ENCODE measurements at regions not wholly inside any gene's neighbourhood (a gene's known extent, or its start where the extent isn't known, plus 50 kb on each side); places are given as distances from the start of the nearest gene placed in this dataset.
"Not testable (repeated sequence)": the region's sequence is repeated elsewhere in the genome, so short reads cannot be mapped to it uniquely, and the experiment has no call there.

- Histone ChIP-seq H3K27me3 (no peaks in the 10 kb centered on the region), H3K27ac (no peak overlapping the region), H3K9me3 (no peaks in the 10 kb centered on the region), H3K4me3 (no peak overlapping the region), H3K9ac (ENCODE audit: low read depth in 2 of 2, low read length in 2 of 2) (no peak overlapping the region), H3K36me3 (no peaks in the 10 kb centered on the region), H3K4me1 (no peaks in the 10 kb centered on the region)
- TF ChIP-seq, protein P1, sequence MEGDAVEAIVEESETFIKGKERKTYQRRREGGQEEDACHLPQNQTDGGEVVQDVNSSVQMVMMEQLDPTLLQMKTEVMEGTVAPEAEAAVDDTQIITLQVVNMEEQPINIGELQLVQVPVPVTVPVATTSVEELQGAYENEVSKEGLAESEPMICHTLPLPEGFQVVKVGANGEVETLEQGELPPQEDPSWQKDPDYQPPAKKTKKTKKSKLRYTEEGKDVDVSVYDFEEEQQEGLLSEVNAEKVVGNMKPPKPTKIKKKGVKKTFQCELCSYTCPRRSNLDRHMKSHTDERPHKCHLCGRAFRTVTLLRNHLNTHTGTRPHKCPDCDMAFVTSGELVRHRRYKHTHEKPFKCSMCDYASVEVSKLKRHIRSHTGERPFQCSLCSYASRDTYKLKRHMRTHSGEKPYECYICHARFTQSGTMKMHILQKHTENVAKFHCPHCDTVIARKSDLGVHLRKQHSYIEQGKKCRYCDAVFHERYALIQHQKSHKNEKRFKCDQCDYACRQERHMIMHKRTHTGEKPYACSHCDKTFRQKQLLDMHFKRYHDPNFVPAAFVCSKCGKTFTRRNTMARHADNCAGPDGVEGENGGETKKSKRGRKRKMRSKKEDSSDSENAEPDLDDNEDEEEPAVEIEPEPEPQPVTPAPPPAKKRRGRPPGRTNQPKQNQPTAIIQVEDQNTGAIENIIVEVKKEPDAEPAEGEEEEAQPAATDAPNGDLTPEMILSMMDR (IDR thresholded peaks at IDR 0.05) = no peak
- no peak for DNase-seq
- intact Hi-C loops (cut with DNase I) = no loop called here
Measured at GRCh38 chrX:82732861-82733260, 775.2 kb upstream of the POU3F4 start.

GRCh38 chrX:82734140-82734539 is 774.0 kb upstream of the POU3F4 start:
- Histone ChIP-seq H3K4me1 (no peaks in the 10 kb centered on the region), H3K4me3 (no peak overlapping the region), H3K36me3 (no peaks in the 10 kb centered on the region), H3K27me3 (no peaks in the 10 kb centered on the region), H3K27ac (no peak overlapping the region), H3K9me3 (no peaks in the 10 kb centered on the region), H3K9ac (ENCODE audit: low read depth in 2 of 2, low read length in 2 of 2) (no peak overlapping the region)
- DNase-seq = no peak
- intact Hi-C loops (cut with DNase I) = no loop called here
- TF ChIP-seq, protein P1 (IDR thresholded peaks at IDR 0.05) = no peak

- H3K27me3 ChIP-seq; H3K4me3 ChIP-seq; H3K27ac ChIP-seq; H3K9ac ChIP-seq (ENCODE audit: low read depth in 2 of 2, low read length in 2 of 2); DNase-seq; intact Hi-C loops (cut with DNase I); H3K9me3 ChIP-seq; H3K36me3 ChIP-seq; H3K4me1 ChIP-seq: not testable (repeated sequence)
Measured at GRCh38 chrX:82738313-82738712, 769.8 kb upstream of the POU3F4 start.

DNA sequence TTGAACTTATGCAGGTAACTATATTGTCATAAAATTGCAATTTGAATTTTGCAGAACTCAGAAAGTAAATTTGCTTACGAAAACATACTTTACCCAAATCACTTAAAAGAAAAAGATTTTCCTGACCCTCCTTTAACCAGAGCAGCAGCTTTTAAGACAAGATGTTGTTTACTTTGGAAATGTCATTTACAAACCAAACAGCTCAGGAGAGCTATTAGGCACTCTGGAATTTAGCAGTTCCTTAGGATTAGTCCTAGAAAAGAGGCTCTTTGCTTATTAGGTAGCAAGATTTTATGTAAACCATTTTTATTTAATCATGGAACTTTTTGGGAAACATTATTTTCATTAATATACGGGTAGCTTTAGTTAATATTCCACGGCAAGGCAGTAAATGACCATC is 765.7 kb upstream of the POU3F4 start:
- no peak for DNase-seq
- intact Hi-C loops (cut with DNase I) = no loop called here
- no peaks in the 10 kb centered on the region for H3K27me3 ChIP-seq
- no peak overlapping the region for H3K4me3 ChIP-seq
- TF ChIP-seq, protein P1 (IDR thresholded peaks at IDR 0.05) = no peak
- H3K9ac ChIP-seq (ENCODE audit: low read depth in 2 of 2, low read length in 2 of 2) = no peak overlapping the region
- no peak overlapping the region for H3K27ac ChIP-seq
- H3K4me1 ChIP-seq = no peaks in the 10 kb centered on the region
- H3K9me3 ChIP-seq = no peaks in the 10 kb centered on the region
- H3K36me3 ChIP-seq = no peaks in the 10 kb centered on the region

DNA sequence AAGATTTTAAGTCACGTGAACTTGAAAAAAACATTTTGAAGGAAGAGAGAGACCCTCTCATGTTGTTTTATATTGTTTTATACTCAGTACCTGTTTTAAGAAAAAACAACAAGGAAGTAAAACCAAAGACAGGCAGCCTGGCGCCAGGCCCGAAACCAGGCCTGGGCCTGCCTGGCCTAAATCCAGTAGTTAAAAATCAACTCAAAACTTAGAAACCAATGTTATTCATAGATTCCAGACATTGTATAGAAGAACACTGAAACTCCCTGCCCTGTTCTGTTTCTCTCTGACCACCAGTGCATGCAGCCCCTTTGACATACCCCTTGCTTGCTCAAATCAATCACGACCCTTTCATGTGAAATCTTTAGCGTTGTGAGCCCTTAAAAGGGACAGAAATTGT is 762.4 kb upstream of the POU3F4 start:
- H3K27ac ChIP-seq; intact Hi-C loops (cut with DNase I): not testable (repeated sequence)
- peak; percentile 26 for DNase-seq

DNA sequence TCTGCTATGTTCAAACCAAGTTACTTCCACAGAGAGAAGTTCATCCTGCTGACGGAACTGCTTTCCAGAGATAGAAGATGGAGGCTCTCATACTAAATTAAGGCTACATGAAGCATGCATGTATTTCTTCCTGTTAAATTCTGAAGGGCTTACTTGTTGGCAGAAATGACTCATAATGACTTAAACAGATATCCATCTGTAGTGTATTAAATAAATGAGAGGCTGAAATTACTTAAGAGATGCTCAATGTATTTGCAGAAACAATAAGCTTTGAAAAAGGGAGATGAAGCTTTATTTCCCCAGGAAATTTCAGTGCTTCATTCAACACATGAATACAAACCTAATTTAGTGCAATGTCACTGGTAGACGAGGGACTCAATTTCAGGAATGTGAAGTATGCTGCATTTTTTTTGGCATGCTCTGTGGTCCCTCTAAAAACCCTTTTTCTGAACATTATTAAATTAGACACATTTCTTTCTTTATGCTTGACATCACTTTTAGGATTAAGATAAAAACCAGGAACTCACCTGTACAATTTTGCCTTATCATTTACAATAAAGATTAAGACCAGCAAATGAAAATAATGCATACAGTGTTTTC is 759.1 kb upstream of the POU3F4 start:
- intact Hi-C loops (cut with DNase I) = no loop called here
- Histone ChIP-seq H3K9ac (ENCODE audit: low read depth in 2 of 2, low read length in 2 of 2) (no peak overlapping the region), H3K4me3 (no peak overlapping the region), H3K36me3 (no peaks in the 10 kb centered on the region), H3K9me3 (no peaks in the 10 kb centered on the region), H3K4me1 (no peaks in the 10 kb centered on the region), H3K27ac (no peak overlapping the region), H3K27me3 (no peaks in the 10 kb centered on the region)
- TF ChIP-seq, protein P1 (IDR thresholded peaks at IDR 0.05) = no peak
- DNase-seq = no peak

More for the DNA sequence above, 762.4 kb upstream of the POU3F4 start:
- H3K4me1 ChIP-seq; H3K36me3 ChIP-seq; H3K27me3 ChIP-seq; H3K9me3 ChIP-seq; H3K4me3 ChIP-seq; H3K9ac ChIP-seq (ENCODE audit: low read depth in 2 of 2, low read length in 2 of 2): not testable (repeated sequence)

Measured in colonic mucosa (tissue), 4 donors.